Activated T-cell treated with anti-CD3 and anti-CD28 coated beads for 1 hour (primary cell): ENCODE measurements at regions not wholly inside any gene's neighbourhood (a gene's known extent, or its start where the extent isn't known, plus 50 kb on each side); places are given as distances from the start of the nearest gene placed in this dataset.

Experiments
- DNase-seq: peaks from one replicate; pipeline ENCODE4 v3.0.0-alpha.2; 2020; ENCODE audit warnings: low read depth

GRCh38 chr2:133667085-133667484, 98.8 kb upstream of the NCKAP5 start:
- DNase-seq, result no peak

DNA sequence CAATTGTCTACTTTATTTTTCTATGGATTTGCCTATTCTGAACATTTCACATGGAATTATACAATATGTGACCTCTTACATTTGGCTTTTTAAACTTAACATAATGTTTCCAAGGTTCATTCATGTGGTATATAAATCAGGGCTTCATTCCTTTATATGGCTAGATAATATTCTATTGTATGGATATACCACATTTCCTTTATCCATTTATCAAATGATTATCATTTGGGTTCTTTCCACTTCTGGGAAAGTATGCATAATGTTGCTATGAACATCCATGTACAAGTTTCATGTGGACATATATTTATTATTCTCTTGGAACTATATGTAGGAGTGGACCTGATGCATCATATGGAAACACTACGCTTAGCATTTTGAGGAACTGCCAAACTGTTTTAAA, 99.7 kb upstream of the NCKAP5 start:
- no peak for DNase-seq

- no peak for DNase-seq
Measured at GRCh38 chr2:133668547-133668946, 100.3 kb upstream of the NCKAP5 start.

DNA sequence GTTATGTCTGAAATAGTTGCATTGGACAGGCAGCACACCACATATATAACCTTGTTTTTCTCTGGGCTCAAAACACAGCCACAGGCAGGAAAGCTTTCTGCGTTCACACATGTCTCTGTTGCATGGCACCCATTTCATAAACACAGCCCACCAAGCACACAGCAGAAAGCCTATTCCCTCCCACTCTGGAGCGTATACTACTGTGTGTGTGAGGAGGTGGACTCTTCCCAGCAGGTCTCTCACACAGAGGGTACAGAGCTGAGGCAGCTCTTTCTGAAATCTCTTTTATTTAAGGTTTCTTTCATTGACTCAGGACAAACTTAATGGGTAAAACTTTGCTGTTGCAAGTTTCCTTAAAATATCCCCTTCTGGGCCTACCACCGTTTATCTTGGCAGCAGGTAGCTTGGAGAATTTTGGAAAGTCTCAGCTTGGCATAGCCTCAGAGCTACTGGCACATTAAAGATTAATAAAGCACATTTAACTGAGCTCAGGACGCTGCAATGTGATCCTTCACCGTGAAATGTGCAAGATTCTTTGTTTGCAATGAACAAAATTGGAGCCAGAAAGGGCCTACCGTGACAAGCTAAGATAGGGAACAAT, 105.1 kb upstream of the NCKAP5 start:
- no peak for DNase-seq

DNA sequence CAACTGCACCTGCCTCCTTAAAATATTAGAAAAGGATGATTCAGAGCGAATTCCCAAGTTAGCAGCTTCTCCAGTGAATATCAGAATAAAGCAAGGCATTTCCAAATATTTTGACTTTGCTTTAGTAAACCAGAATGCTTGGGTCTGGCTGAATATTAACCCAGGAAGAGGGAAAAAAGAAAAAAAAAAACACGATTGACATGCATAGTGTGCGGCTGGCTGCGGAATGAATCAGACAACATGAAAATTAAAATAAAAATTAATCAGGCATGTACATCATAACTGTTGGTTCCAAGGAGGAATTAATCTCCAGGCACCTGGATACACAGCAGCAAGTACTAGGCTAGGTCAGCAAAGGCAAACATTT, 105.8 kb upstream of the NCKAP5 start:
- DNase-seq, result no peak

DNA sequence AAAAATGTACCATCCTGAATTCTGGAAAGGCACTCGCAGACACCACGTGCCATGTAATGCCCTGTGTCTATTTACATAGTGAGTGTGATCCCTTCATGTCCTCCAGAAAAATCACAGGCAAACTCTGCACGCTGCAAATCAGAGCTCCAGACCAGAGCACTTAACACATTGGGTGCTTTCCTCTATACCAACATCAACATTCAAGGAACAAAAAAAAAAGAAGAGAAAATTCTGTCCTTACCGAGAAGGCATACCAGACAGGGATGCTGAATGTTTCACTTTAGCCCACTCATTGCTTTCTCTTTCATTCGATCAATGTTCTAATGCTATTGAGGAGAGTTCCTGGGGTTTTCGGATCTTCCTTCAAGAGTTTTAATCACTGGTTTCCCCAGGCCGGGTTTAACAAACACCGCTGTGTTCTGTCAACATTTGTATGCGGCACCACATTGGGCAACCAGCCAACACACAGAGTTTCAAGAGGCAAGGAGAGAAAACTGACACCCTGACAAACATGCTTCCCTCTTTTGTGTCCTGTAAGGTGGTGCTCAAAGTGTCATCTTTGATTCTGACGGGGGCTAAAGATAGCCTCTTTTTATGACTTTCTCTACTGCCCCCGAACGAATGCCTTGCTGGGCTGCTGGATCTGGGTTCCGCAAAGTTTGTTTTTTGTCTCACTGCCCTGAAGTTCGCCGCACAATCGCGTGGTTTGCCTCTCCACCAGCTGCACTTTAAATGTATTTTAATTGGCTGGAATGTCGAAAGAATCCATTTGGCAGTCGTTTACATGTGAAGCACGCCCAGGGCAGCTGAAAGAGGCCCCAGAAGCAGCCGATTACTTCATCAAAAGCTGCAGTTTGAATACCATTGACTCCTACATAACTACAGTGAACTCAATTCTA, 106.4 kb upstream of the NCKAP5 start:
- no peak for DNase-seq

- no peak for DNase-seq
Measured at GRCh38 chr2:133676392-133677130, 108.3 kb upstream of the NCKAP5 start.

DNA sequence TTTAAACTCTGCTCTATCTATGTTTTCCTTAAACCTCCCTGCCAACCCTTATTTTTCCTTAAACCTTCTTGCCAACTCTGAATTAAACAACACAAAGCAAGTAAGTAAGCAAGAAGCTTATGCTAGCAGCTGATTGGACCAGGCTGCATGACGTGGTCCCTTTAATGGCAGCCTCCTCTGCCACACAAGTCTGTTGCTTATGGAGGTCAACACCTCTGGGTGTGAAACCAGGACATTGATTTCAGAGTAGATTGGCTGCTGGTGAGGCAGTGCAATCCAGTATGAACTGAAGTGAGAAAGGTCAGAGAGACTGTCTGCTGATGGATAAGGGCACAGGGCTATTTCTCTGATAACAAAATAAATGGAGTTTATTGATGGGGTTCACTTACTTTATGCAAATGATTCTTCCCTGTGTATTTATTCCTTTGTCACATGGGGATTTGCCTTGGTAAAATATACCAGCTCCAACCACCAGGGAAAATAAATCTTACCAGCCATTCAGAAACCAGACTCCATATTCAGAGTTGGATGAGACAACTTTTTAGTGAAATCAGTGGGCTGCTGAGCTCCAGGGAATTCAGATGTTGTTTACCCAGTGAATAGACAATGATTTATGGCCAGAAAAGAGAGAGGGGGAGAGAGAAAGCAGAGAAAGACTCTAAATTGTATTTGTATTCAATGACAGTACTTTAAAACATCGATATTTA, 112.2 kb upstream of the NCKAP5 start:
- DNase-seq, result no peak

- DNase-seq, result no peak
Measured at GRCh38 chr2:133682347-133682746, 114.1 kb upstream of the NCKAP5 start.

- no peak for DNase-seq
Measured at GRCh38 chr2:133682906-133683305, 114.6 kb upstream of the NCKAP5 start.

- DNase-seq, result no peak
Measured at GRCh38 chr2:133685636-133686215, 117.5 kb upstream of the NCKAP5 start.

DNA sequence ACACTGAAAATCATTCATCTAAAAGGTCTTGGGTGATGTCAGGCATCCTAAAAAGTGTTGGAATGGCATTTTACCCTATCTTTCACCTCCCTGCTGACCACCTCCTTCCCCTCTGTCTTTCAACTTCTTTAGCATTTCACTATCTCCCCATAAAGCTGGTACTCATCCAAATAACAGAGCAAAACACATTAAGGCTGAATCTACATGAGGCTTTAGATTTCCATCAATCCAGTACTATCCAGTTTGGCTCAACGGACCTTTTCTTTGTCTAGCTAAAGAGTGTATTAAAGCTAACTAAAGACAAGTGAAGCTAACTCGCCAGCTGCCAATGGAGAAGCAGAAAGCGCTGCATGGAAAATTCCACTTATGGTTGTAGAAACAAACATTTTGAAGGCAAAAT, 122.5 kb upstream of the NCKAP5 start:
- no peak for DNase-seq

DNA sequence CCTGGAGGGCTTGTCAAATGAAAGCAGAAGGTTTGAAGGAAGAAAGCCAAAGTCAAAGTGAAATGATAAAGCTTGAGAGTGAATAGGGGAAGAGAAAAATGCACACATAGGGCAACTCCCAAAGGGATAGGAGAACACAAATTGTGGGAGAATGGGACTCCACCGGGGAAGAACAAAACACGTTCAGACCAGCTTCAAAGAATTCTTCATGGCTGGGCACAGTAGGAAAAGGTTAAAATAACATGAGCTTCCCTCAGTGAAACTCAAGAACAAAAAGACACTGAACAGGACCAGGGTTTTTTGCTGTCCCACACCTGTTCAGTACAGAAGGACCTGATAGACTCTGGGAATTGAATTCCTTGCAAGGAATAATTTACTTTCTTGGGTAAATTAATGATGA, 123.1 kb upstream of the NCKAP5 start:
- no peak for DNase-seq

GRCh38 chr2:133705287-133705686, 137.0 kb upstream of the NCKAP5 start:
- no peak for DNase-seq

DNA sequence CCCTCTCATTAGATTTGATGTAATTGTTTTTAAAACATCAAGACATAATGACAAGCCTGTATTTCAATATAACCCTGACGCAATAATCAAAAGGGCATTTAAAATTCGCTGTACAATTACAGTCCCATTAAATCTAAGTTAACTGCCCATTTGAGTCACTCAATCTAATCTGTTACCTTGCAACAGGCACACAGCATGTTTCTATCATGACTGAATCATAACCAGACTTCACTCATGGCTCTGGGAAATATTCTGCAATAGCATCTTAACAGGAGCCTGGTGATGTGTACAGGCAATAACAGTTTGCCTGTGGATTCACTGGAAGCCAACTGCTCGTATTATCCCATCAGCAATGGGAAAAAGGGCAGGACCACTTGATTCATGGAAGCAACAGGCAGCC, 142.3 kb upstream of the NCKAP5 start:
- DNase-seq, result no peak

GRCh38 chr2:133711201-133711600, 142.9 kb upstream of the NCKAP5 start:
- no peak for DNase-seq

DNA sequence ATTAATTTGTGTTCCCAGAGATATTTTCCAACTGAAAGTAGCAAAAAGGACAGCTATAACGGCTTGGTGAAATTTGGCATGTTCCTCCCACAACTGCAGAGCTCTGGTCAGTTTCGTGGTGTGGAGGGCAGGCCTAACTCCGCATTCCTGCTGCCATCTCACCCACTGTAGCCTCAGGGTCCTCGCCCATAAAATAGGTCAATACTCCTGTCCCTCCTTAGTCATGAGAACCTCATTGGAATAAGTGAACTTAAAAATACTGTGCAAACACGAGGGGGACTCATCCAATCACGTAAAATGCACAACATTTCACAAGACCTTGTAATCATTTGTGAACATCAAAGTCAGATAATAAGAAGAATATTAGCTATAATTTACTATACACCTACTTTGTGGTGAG, 143.5 kb upstream of the NCKAP5 start:
- DNase-seq, result no peak

DNA sequence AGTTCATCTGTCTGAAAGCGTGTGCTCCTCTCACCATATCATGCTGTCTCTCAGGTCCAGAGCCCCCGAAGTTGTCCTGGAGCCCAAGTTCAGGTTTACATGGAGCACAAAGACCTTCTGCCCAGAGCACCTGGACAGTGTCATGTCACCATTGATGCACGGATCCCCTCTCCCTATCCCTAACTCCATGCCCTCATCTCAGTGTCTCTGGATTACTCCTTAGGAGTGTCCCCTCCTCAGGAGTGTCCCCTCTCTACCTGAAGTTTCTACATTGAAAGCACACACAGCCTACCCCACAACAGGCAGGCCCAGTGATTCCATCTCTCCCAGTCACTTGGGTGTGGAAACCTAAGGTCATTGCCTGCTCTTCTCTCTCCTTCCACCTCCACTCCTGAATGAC, 144.1 kb upstream of the NCKAP5 start:
- no peak for DNase-seq

- no peak for DNase-seq
Measured at GRCh38 chr2:133713049-133713580, 144.9 kb upstream of the NCKAP5 start.

DNA sequence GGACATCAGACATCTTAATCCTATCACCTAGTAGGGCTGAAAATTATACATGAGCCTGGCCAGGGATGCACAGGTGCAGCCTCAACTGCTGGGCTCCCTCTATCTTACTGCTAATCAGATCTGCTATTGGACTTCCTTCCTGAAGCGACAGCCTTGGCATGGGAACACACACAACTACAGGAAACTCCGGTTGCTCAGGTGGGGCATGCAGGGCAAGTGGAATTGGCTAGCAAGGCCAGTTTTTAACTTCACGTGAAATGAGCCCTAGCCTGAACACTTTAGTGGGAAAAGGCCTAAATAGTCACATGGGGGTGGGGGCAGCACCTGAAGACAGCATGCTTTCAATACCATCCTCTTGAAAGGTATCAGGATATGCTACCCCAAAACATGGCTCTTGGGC, 147.9 kb upstream of the NCKAP5 start:
- DNase-seq, result no peak

GRCh38 chr2:133717497-133717896, 149.2 kb upstream of the NCKAP5 start:
- DNase-seq, result no peak

DNA sequence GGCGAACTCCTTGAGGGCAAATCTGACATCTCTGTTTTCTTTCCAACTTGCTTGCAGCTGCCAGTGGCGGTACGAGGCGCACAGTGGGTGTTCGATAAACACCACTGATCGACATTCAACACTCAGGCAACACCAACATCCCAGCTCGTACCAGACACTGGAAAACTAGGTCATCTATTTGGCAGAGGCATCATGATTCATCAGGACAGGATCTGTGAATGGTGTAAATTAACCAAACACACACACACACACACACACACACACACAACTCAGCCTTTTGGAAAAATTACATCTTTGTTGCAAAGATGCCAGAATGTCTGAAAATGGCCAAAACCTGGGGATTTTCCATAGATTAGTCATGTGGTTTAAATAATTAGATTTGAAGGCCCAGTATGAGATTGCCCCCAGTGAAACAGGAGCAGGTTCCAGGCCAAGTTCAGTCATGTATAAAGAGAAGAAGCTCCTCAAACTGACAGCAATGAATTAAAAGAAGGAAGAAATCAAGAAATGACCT, 150.5 kb upstream of the NCKAP5 start:
- DNase-seq, result no peak
